SW 1271 (cell line): ENCODE measurements at regions not wholly inside any gene's neighbourhood (a gene's known extent, or its start where the extent isn't known, plus 50 kb on each side); places are given as distances from the start of the nearest gene placed in this dataset.
A peak's percentile ranks its signal among the peaks of the same experiment; 100 is the strongest.
"Not testable (repeated sequence)": the region's sequence is repeated elsewhere in the genome, so short reads cannot be mapped to it uniquely, and the experiment has no call there.

Source experiments
- DNase-seq, 2 experiments: peaks; one replicate each; lab custom pipeline; 2025; lab: John Stamatoyannopoulos, UW

DNA sequence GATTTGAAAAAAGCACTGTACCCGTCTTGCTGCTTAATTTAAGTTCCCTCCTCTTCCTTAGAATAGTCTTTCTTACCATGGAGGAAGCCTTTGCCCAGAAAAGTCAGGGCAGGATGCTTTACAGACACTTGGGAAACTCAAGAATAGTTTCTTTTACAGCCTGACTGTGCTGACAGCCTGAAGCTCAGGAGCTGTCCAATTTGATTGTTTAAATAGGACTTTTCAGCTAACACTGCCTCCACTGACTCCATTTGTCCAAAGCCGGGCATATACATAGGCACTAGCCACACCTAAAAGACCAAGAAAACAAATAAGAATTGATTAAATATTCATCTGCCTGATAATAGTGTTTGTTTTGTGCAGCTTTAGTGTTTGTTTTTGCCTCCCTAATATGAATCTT is 110.9 kb upstream of the L3MBTL4 start:
- DNase-seq, result no peak

DNA sequence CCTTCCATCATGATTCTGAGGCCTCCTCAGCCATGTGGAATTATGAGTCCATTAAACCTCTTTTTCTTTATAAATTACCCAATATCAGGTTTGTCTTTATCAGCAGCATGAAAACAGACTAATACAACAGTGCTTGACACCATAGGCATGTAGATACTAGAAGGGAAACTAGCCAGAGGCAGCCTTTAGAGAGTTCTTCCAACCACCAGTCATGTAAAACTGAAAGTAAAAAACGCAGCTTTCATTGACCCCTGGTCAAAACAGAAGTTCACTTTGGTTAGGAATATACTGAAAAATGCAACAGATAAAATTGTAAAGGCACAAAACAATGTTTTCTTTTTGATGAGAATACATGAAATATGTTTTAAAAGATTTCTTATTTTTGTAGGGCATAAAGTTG is 122.8 kb upstream of the L3MBTL4 start:
- no peak for DNase-seq

DNA sequence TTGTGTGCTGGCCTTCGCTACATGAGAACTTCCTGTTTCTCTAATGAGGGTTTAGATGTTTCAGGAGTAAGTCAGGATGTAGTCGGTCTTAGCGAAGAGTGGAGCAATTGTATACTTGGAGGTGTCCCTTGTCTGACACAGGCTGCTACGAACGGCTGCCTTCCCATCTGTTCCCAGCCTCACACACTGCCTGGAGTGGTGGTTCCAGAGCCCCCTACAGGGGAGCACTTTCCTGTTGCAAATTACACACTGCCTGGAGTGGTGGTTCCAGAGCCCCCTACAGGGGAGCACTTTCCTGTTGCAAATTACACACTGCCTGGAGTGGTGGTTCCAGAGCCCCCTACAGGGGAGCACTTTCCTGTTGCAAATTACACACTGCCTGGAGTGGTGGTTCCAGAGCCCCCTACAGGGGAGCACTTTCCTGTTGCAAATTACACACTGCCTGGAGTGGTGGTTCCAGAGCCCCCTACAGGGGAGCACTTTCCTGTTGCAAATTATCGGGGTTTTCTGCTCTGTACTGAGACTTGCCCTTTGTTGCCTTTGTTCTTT is 126.5 kb upstream of the L3MBTL4 start:
- DNase-seq, result not testable (repeated sequence)

DNA sequence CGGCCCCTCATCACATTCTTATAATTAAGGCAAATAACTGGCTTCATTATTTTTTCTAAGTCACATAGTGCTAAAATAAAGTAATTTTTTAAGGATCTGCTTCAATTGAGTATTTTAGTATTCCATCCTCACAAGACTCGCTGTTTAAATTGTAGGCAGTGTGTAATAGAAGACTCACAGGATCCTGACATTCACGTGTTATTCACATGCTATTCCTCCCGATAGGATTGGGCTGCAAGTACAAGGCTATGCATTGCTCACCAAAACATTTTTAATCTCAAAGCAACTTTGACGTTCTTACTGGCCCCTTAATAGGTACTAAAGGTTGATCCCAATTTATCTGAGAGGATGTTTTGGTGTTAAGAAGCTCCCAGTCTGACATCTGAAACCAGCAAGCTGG is 127.6 kb upstream of the L3MBTL4 start:
- no peak for DNase-seq

DNA sequence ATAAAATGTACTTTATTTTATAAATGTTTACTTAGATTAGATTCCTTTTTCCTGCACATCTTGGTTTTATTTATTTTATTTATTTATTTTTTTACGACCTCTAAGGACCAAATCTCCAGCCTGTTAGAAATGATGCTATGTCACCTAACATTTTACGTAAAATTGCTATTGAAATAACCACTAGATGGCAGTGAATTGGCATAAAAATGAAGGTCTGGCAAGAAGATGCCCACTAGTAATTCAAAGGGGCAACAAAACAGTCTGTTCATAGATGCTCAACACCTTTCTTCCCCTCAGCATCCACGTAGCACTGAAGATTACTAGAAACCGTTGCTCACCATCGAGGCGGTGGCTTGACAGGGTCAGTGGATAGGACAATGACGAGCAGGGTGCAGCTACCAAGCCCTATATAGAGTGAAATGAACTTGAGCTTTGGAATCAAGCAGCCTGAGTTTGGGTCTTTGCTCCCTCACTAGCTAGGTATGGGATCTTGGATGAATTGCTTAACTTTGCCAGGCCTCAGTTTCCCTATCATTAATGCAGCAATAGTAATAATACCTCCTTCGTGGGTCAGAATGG is 128.7 kb upstream of the L3MBTL4 start:
- peak in 1 of 2 experiments; percentile 0 for DNase-seq

DNA sequence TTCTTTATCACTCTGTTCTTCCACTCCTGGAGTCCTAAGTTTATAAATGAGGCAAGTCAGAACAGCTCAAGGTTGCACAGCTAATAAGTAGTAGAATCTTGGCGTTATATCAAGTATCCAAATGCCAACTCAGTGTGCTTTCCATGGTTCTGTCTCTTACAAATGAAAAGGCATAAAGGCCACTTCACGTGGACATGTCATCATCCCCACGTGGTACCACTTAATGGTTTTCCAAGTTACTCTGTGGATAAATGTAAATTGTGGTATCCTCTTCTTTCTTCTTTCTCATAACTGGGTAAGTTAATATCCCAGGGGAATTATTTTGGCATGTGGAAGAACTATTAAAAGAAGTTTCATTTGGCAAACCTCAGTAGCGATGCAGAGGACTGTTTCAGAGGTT is 131.5 kb upstream of the L3MBTL4 start:
- DNase-seq, result no peak

DNA sequence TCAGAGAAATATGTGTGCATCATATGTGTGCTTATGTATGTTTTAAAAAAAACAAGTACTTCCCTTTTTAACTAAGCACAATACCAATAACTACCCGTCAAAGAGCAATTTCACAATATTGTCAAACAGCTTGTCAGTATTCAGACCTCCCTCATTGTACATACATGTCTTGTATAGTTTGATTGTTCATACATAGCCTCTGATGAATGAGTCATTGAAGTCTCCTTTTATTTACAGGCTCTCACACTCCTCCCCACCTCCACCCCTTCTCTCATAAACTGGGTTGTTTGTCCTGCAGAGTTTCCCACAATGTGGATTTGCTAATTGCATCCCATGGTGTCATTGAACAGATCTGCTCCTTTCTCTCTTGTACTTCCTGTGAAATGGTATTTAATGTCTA is 132.8 kb upstream of the L3MBTL4 start:
- DNase-seq, result no peak

DNA sequence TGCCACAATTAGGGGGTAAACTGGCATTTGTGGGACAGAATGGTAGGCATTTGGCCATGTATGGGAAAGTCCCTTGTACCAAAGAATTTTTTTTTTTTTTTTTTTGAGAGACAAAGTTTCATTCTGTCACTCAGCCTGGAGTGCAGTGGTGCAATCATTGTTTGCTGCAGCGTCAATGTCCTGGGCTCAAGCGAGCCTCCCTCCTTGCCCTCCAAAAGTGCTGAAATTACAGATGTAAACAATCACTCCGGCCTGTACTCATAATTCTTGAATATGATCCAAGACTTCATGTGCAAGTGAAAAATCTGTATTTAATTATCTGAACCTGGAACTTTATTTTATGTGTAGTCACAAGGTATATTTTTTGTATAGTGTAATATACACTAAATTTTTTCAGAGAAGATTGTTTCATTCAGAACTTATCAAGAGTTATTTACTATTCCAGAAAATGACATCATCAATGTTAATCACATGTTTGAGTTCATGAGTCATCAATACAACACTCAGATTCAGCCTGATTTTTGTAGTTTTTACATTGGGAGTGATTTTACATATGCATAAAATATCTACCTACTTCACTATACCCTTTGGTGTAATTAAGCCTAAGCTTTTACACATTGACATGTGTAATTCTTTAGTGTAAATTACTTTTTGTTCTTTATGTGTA is 138.7 kb upstream of the L3MBTL4 start:
- DNase-seq, result no peak

DNA sequence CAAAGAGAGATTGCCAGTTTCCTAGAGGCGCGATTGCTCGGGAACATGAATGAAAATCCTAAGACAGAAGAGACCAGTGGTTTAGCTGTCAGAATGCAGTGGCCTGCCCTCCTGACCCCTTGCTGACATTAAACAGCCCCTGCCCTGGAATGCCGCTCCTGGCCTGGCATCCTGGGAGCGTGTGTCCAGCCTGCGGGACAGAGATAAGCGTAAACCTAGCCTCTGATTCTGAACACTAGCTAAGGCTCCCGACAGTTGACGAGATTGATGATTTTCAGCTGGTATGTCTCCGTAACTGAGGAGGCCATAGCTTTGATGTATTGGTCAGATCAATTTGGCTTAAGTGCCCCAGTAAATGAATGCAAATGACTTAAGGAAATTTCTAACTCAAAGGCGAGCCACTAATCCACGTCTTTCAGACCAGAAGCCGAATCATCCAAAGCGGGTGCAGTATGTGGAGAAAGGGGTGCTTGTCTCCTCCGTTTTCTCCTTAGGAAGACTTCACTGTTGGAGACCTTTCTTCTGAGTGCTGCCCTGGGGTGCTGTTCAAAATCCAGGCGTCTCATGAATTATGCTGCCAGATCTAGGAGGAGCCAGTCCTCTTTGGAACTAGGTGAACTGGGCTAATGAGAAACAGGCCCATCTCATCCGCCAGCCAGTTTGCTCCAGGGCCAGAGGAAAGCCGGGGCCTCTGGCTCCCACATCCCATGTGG is 142.5 kb upstream of the L3MBTL4 start:
- no peak for DNase-seq

DNA sequence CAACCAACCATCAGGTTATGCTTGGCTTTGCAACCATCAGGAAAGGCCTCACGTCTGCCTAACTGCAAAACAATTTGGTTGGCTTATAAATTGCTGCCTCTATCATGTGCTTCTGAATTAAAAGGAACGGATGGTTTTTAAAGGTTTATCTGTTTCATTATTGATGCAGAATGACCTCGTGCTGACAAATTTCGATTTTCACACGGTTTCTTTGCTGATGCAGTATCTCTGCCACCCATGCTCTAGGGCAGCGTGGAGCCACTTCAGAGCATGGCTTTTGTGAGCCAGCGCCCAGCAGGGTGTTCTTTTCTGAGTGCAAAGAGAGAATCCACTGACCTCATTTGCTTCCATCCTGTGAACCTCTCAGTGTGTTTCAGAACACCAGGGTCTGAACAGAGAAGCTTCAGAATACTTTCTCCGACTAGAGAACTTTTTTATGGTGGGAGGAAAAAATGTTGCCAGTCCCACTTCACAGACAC is 143.1 kb upstream of the L3MBTL4 start:
- DNase-seq, result no peak

DNA sequence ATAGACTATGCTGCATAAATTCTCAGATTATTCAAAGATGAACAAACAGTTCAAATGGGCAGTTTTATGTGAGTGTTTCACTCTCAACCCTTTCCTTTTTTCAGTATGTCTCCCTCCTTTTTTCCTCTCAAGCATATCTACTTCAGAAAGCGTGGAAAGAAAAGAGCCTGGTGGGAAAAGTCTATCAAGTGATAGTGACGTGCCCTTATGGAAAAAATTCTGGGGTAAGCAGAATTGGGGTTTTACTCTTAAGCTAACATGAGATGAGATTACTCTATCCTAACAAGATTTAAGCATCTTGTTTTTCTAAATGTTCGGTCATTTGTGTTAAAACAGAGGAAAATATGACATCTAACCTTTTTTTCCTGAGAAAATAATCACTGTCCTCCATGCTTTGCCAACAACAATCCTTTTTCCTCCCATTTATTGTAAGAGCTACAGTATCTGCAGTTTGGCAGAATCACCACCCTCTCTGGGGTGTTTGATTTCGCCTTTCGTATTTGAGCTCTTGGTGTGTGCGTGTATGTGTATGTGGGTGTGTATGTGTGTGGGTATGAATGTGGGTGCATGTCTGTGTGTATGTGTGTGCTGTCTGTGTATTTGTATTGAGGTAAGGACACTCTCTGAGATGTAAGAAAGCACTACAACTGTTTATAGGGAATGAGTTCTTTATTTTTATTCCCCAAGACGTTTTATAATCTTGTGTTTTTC is 143.9 kb upstream of the L3MBTL4 start:
- DNase-seq, result no peak

DNA sequence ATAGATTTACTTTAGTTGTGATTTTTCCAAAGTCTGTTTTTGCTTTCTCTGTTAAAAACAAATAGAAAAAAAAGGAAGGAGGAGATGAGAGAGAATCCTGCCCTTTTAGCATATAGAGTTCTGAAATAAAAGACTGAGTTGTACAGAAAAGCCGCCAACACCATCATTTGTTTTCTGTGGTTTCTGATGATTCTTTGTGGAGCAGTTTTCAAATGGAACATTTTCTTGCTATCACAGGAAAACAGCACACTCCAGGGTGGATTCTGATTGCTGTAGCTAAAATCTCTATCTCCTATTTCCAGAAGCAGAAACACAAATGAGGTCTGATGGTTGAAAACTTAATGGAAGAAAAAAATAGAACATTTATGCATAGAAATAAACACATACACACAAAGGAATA is 144.6 kb upstream of the L3MBTL4 start:
- no peak for DNase-seq

DNA sequence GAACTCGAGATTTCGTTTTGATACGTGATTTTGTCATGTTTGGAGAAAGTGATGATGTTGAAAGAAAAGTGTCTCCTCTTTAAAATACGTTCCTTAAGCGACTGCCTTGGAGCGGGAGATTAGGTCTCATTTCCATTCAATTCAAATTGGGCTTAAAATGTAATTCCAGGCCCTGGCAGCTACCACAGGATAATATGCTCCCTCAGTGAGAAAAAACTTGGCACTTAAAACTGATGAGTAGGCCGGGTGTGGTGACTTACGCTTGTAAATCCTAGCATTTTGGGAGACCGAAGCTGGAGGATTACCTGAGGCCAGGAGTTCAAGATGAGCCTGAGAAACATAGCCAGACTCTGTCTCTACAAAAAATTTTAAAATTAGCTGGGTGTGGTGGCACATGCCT is 146.3 kb upstream of the L3MBTL4 start:
- DNase-seq, result no peak

DNA sequence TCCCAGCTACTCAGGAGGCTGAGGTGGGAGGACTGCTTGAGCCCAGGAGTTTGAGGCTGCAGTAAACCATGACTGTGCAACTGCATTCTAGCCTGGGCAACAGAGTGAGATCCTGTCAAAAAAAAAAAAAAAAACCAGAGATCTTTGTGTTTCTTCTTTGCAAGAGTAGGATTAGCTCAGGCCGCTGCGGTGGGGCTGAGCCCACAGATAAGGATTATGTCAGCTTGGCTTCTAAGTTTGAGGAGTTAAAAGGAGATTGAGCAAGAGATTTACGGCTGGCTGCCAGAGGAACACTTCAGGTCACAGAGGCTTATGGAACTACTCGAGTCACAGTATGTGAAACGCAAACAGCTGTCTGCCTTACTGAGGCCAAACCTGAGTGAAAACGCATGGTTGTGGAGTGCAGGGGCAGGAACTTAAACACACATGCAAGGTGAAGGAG is 146.7 kb upstream of the L3MBTL4 start:
- no peak for DNase-seq

DNA sequence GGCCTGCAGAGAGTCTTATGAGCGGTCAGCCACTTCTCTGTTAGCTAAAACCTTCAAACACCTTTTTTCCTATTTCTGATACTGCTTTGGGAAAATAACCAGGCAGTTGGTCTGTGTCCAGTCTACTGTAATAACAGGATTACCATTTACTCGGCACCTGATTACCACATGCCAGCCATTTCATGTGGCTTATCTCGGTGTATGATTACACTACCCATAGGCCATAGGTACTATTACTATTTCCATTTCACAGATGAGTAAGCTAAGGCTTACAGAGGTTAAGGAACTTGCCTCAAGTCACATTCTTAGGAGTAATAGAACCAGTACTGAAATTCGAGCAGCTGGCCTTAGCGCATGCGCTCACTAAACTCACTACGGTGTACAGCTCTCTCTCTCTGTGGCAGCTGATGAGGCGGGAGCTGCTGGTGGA is 147.2 kb upstream of the L3MBTL4 start:
- DNase-seq, result no peak

DNA sequence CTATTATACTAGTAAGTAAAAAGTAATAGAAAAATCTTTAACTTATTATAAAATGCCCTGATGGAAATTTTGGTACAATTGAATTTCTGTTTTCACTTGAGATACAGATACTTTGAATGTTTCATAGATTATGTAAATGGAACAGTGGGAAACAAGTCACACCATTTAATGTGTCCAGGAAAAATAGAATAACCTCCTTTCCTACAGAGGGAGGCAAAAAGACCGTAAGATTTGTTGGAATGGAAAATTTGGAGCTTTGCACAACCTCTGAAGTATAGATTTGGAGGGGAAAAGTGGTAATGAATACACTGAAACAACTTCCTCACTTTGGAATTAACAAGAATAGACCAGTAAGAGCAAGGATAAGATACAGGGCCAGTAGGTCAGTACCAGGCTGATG is 149.2 kb upstream of the L3MBTL4 start:
- no peak for DNase-seq

DNA sequence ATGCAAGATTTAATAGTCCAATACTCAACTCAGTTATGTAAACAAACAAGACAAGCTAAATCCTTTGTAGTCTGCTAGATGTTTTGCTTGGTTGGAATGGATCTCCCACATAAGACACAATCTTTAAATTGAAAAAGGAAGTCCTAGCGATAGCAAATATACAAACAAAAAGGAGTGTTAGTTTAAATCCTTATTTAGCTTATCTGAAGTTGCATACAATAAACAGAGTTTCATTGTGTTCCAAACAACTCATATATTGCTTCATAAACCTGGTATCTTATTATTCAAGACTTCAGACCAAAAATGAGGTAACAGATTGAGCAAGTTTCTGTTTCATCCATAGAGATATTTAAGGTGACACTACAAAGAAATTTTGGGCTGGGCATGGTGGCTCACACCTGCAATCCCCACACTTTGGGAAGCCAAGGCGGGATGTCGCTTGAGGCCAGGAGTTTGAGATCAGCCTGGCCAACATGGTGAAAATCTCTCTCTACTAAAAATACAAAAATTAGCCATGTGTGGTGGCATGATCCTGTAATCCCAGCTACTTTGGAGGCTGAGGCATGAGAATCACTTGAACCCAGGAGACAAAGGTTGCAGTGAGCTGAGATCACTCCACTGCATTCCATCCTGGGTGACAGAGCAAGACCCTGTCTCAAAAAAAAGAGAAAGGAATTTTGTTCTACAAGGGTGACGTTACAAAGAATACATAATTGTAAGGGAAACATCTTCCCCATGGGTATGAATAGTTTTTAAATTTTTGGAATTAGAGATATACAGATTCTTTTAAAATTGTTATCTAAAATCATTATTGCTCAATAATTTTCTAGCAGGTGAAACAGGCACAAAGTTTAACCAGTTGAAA is 150.5 kb upstream of the L3MBTL4 start:
- no peak for DNase-seq

DNA sequence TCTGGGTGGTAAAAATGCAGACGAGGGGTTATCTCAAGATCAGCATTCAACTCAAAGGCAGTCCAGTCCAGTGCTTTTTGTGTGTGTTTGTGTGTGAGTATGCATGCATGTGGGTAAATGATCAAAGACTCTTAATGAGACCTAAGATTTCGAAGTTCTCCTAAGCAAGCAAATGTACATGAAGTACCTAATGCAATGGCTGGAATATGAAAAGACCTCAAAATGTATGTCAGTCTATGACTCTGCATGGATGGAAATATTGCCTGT is 151.0 kb upstream of the L3MBTL4 start:
- no peak for DNase-seq

DNA sequence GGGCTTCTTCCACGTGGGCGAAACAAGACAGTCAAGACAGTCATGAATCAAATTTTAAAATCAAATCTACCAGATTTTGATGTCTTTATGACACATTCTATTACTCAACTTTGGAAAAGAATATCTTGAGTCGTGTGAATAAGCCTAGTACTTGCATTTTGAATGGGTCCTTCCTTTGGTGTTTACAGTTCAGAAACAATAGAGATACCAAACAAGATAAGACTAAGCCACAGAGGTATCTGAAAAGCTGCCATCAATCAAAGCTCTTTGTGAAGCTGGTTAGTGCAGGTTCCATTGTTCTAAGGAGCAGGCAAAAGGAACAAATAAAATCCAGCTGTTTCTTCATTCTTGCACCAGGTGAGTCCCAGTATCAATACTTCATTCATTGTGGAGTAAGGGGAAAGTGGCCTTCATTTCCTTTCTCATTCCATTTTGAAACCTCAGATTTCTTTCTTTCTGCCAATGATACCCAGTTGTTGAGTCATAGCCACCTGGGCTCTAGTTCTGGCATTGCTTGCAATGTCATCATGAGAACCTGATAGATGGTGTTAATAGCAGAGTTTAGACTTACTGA is 151.7 kb upstream of the L3MBTL4 start:
- no peak for DNase-seq

DNA sequence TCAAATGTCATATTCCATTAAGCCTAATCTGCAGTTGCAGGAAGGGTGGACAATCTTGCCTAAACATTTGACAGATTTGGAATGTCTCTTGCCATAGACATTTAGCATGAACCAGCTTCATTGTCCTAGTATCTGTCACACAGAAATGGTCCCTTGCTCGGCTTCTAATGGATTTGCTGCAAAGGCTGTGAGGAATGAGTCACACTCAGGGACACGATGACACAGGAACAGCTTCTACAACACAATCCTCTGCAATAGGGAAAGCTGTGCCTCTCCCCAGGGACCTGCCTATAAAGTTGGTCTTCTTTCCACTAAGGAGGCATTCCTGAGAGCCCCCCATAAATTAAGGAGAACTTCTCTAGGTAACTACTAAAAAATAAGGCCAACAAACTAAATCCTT is 155.1 kb upstream of the L3MBTL4 start:
- no peak for DNase-seq

DNA sequence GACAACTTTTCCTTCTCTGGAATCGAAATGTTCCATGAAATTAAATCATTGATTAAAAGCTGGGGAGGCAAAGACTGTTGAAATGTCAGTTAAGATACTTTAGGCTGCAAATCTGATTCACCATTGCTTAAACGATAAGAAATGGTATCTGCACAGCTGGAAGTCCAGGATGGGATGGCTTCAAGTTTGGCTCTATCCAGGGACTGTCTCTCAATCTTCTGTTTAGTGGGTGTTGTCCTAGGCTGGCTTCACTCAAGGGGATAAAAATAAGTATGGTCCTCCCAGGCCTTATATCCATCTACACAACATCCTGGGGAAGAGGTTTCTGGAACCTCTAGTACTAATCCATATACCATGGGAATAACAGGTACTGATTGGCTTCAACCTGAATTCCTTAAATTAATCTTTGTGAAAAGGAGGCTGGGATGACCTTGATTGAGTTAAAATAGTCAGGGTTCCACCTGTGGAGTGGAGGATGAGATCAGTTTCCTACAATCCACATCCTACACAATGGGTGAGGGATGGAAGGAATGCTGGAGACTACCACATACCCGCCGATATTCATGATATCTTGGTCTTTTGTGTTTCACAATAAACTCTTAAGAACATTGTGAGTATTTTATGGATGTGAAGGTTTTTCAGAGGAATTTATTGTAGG is 156.0 kb upstream of the L3MBTL4 start:
- no peak for DNase-seq
